Aorta (tissue), 5 donors: ENCODE measurements at regions not wholly inside any gene's neighbourhood (a gene's known extent, or its start where the extent isn't known, plus 50 kb on each side); places are given as distances from the start of the nearest gene placed in this dataset.

Experiments
- ATAC-seq: fragments of 200-7000 bp; cut with Tn5 transposase; one replicate; pipeline ENCODE4 v1.9.1; 2022; ENCODE audit warnings: moderate library complexity; ENCODE audit not compliant: low FRiP score
- DNase-seq, 2 donors: peaks; one replicate each; pipeline ENCODE4 v3.0.0-alpha.2; 2020
- H3K27ac ChIP-seq, 2 donors: one replicate each; pipeline ENCODE4 v1.5.1; 2013; ENCODE audit warnings: low read length in 2 of 2, mild to moderate bottlenecking in 2 of 2, moderate library complexity in 2 of 2, control low read depth in 1 of 2, inconsistent platforms in 1 of 2, low read depth in 1 of 2
- H3K27me3 ChIP-seq, 2 donors: one replicate each; pipeline ENCODE4 v1.6.1; 2013; ENCODE audit warnings: control low read depth in 1 of 2, low read length in 1 of 2, mild to moderate bottlenecking in 1 of 2, moderate library complexity in 1 of 2; ENCODE audit not compliant: insufficient read depth in 2 of 2, control insufficient read depth in 1 of 2
- H3K36me3 ChIP-seq, 2 donors: one replicate each; pipeline ENCODE4 v1.6.1; 2013; ENCODE audit warnings: control low read depth in 1 of 2, low read length in 1 of 2, mild to moderate bottlenecking in 1 of 2; ENCODE audit not compliant: insufficient read depth in 2 of 2, control insufficient read depth in 1 of 2
- H3K4me1 ChIP-seq, 2 donors: one replicate each; pipeline ENCODE4 v1.6.1; 2013; ENCODE audit warnings: low read length in 2 of 2, control low read depth in 1 of 2, mild to moderate bottlenecking in 1 of 2, moderate library complexity in 1 of 2; ENCODE audit not compliant: insufficient read depth in 2 of 2, control insufficient read depth in 1 of 2
- H3K4me3 ChIP-seq, 2 donors: one replicate each; pipeline ENCODE4 v1.5.1; 2013; ENCODE audit warnings: low read length in 2 of 2, control low read depth in 1 of 2, mild to moderate bottlenecking in 1 of 2
- H3K9me3 ChIP-seq: one replicate; pipeline ENCODE4 v1.6.1; 2013; ENCODE audit warnings: mild to moderate bottlenecking, low read length; ENCODE audit not compliant: control insufficient read depth
- WGBS, 2 donors: extraction: QIAGEN DNeasy Blood & Tissue Kit; methylation state at CpG; one replicate each; pipeline ENCODE4 v1.1.7; 2013; 5-methylcytosine and 5-hydroxymethylcytosine counted together
- intact Hi-C, 2 donors: fragments of 100-400 bp; cut with DNase I; formaldehyde crosslinking; loops; one replicate each; pipeline versions ENCODE4 v1.14.2 to v1.15.0; 2022
- donor health status: healthy with polysubstance abuse.
- donor health status: Bipolar disorder and iron deficiency.
- donor health status: DM: no; HTN: no; CAD: no.
- donor health status: DM: no; HTN: no; CAD: no.
- donor health status: DM: yes; HTN: yes; CAD: no.

DNA sequence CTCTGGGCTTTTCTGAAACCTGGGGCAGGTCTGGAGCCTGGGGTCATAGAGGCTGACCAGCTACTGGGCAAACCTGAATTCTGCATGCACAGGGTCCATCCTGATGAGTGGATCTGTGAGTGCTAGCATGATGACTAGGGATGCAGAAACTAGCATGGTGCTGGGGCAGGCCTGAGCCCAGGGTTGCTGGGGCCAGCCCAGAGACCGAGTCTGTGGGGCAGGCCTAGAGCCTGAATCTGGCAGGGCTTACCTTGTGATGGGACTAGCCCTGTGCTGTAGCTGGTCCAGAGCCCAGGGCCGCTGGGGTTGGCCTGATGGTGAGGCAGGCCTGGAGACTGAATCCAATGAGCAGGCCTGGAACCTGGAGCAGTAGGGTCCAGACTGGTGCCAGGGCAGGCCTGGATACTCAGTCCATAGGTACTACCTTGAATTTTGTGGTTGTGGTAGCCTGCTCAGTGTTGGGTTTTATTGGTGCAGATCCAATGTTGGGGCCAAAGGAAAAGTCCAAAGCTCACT is 313.5 kb downstream of the TLR4 start:
- intact Hi-C loops, result no loop called here
- ATAC-seq (peak; percentile 54), DNase-seq (no peak)
- Histone ChIP-seq H3K4me3 (no peak overlapping the region), H3K27ac (no peak overlapping the region), H3K4me1 (no peaks in the 10 kb centered on the region), H3K27me3 (no peaks in the 10 kb centered on the region), H3K36me3 (no peaks in the 10 kb centered on the region), H3K9me3 (no peaks in the 10 kb centered on the region)
- WGBS, 2 donors, result 65 to 73% methylated on average over 2 of the region's 2 CpGs

DNA sequence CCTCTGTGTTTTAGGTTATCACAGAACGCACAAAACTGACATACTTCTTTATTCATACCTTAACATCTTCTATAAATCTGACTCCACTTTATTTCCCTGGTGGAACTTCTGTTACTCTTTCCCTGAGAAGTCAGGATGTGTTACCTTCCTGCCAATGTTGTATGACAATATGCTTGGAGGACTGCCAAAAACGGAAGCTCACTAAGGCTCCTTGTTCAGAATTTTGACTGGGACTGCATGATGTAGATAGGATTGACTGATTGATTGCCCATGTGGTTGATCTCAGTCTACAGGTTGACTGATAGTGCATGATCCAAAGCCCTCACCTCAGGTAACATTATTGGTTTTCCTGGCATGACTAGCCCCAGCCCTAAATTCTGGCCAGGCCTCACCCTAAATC is 319.4 kb downstream of the TLR4 start:
- Histone ChIP-seq H3K4me3 (no peak overlapping the region), H3K27ac (no peak overlapping the region), H3K27me3 (no peaks in the 10 kb centered on the region), H3K36me3 (no peaks in the 10 kb centered on the region), H3K4me1 (no peaks in the 10 kb centered on the region), H3K9me3 (no peaks in the 10 kb centered on the region)
- no peak for ATAC-seq
- DNase-seq, result no peak
- 36 to 39% methylated on average over 2 of the region's 2 CpGs for WGBS, 2 donors
- intact Hi-C loops, result no loop called here

DNA sequence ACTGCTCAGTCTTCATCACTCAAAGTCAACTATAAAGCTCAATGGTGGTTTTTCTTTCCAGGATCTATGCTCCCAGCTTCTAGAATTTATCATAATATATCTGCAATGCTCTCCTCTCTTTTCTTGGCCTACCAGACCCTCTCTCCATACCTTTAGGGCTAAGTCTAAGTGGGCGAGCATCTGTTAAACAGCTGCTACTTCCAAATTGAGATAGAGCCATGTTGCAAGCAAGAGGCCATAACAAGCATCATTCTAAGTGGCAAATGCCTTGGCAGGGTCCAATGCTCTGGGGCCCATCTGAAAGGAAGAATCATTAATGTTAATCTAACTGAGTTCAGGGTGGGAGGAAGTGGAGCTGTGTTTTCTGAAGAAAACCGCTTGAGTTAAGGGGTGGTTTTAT is 324.0 kb downstream of the TLR4 start:
- no peak for ATAC-seq
- Histone ChIP-seq H3K27me3 (no peaks in the 10 kb centered on the region), H3K9me3 (no peaks in the 10 kb centered on the region), H3K27ac (no peak overlapping the region), H3K4me3 (no peak overlapping the region), H3K4me1 (no peaks in the 10 kb centered on the region), H3K36me3 (no peaks in the 10 kb centered on the region)
- WGBS, 2 donors, result 70% methylated on average over 2 of the region's 2 CpGs
- intact Hi-C loops, result no loop called here
- DNase-seq, result no peak

DNA sequence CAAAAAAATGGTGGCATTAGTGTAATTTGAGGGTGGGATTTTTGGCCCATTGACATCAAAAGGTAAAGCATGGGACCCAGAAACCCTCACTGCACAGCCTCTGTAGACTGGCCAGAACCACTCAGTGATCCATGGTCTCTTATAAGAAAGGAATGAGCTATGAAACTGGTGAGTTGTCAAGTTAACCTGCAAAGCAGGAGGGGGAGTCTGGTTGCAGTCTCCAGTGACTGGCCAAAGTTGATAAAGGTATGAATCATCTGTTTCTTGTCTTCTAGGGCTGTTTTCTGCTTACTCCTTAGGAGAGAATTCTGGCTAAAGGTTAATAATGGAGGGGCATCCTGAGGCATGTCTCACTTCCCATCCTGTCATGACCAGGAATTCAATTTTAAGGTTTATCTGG is 325.2 kb downstream of the TLR4 start:
- no peaks in the 10 kb centered on the region for H3K36me3 ChIP-seq
- H3K4me3 ChIP-seq, result no peak overlapping the region
- no peaks in the 10 kb centered on the region for H3K4me1 ChIP-seq
- no peaks in the 10 kb centered on the region for H3K27me3 ChIP-seq
- ATAC-seq (no peak), DNase-seq (no peak)
- no peak overlapping the region for H3K27ac ChIP-seq
- H3K9me3 ChIP-seq, result no peaks in the 10 kb centered on the region
- intact Hi-C loops, result no loop called here

DNA sequence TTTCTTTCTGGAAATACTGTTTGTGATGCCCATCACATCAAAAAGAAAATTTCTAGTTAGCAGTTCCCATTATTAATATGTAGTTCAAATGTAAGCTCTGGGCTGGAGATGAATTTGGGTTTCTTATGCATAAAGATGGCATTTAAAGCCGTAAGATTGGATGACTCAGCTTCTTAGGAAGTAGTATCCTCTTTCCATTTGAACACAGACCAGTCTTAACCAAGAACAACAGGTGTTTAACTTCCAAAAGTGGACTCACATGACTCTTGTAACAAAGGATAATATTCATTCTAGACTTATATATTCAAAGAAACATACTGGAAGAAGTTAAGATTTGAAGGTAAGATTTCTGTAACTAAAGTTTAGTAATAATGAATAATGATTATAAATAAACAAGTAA is 330.5 kb downstream of the TLR4 start:
- ATAC-seq (no peak), DNase-seq (no peak)
- Histone ChIP-seq H3K27me3 (no peaks in the 10 kb centered on the region), H3K9me3 (no peaks in the 10 kb centered on the region), H3K27ac (no peak overlapping the region), H3K4me3 (no peak overlapping the region), H3K4me1 (no peaks in the 10 kb centered on the region), H3K36me3 (no peaks in the 10 kb centered on the region)
- 48 to 51% methylated on average over 1 of the region's 1 CpG for WGBS, 2 donors
- intact Hi-C loops, result no loop called here

DNA sequence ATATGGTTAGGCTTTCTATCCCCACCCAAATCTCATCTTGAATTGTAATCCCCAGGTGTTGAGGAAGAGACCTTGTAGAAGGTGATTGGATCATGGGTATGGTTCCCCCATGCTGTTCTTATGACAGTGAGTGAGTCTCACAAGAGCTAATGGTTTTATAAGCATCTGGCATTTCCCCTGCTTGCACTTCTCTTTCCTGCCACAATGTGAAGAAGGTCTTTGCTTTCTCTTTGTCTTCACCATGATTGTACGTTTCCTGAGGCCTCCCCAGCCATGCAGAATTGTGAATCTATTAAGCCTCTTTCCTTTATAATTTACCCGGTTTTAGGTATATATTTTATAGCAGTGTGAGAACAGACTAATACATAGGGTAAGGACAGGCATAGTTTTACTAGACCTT is 334.5 kb downstream of the TLR4 start:
- no peaks in the 10 kb centered on the region for H3K27me3 ChIP-seq
- ATAC-seq (no peak), DNase-seq (no peak)
- no peak overlapping the region for H3K27ac ChIP-seq
- H3K36me3 ChIP-seq, result no peaks in the 10 kb centered on the region
- H3K4me1 ChIP-seq, result no peaks in the 10 kb centered on the region
- intact Hi-C loops, result no loop called here
- 40 to 46% methylated on average over 2 of the region's 2 CpGs for WGBS, 2 donors
- no peak overlapping the region for H3K4me3 ChIP-seq
- H3K9me3 ChIP-seq, result peaks cover 1% of the 10 kb centered on the region

DNA sequence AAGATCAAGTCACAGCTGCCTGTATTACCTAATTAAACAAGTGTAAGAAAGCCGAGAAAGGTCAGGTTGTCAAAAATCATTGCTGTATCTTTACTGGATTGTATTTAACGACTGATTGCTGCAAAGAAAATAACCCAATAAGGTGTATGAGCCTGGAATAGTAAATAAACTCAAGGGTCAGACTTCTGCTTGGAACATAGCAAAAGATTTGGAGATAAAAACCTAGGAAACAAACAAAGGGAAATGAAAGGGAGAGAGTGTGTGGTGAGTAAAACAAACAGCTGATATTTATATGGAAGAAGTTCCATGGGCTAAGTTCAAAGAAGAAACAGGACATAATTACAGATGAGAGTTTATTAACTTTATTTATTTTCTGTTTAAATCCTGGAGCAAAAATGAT is 354.0 kb downstream of the TLR4 start:
- no peak for DNase-seq
- ATAC-seq, result no peak
- H3K27me3 ChIP-seq, result no peaks in the 10 kb centered on the region
- intact Hi-C loops, result no loop called here
- no peaks in the 10 kb centered on the region for H3K9me3 ChIP-seq
- no peak overlapping the region for H3K4me3 ChIP-seq
- no peak overlapping the region for H3K27ac ChIP-seq
- no peaks in the 10 kb centered on the region for H3K36me3 ChIP-seq
- WGBS, 2 donors, result 49 to 58% methylated on average over 2 of the region's 2 CpGs
- no peaks in the 10 kb centered on the region for H3K4me1 ChIP-seq

DNA sequence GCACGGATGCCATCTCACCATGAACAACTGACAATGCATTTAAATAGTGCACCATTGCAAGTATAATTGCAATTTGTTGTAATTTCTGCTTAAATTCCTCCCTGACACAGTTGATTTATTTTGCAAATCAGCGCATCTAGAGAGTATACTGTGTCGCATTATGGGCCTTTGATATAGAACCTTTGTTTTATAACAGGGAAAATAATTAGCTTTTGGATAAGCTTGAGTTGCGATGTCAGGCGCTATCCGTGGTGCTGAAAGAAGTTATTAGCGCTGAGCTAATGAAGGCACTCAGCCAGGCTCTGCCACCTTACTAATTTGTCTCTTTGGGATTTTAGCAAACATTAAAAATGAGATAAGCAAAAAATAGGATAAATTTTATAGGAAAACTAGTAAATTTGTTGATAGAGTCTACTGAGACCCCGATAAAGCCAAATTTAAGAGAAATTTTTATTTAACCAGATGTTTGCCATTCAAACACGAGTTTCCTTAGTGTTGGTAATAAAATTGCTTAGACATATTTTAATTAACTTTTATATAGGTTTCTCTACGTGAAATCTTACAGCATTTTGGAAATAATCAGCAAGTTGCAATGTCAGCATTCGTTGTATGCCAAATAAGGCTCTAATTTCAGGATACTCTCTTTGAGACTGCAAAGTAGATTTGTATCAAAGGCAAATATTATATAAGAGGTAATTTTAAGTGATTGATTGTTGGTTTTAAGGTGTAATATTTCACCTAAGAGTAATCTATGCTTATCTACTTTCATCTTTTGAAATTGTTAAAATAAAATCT is 355.5 kb downstream of the TLR4 start:
- intact Hi-C loops, result no loop called here
- H3K4me1 ChIP-seq, result no peaks in the 10 kb centered on the region
- H3K9me3 ChIP-seq, result no peaks in the 10 kb centered on the region
- H3K36me3 ChIP-seq, result no peaks in the 10 kb centered on the region
- WGBS, 2 donors, result 19 to 20% methylated on average over 11 of the region's 11 CpGs
- H3K27ac ChIP-seq, result no peak overlapping the region
- no peaks in the 10 kb centered on the region for H3K27me3 ChIP-seq
- H3K4me3 ChIP-seq, result no peak overlapping the region
- no peak for DNase-seq
- ATAC-seq, result no peak

DNA sequence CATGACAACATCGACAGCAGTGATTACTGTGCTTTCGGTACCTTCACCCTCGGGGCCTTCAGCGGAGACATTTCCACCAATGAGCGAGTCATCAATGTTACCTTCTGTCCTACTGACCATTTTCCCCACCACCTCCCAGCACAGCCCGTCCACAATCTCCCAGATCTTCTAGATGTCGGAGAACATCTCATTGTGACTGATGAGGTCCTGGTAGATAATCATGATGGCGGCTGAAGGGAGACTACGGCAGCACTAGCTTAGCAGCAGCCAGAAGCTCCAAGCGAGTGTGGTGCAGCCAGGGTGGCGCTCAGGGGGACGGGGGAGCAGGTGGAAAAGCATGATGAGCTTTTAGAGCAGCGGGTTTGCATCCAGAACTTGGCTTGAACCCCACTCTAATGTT is 379.0 kb downstream of the TLR4 start:
- H3K4me3 ChIP-seq, result no peak overlapping the region
- no peak overlapping the region for H3K27ac ChIP-seq
- no peaks in the 10 kb centered on the region for H3K9me3 ChIP-seq
- intact Hi-C loops, result no loop called here
- no peak for DNase-seq
- H3K36me3 ChIP-seq, result no peaks in the 10 kb centered on the region
- H3K27me3 ChIP-seq, result no peaks in the 10 kb centered on the region
- H3K4me1 ChIP-seq, result no peaks in the 10 kb centered on the region
- no peak for ATAC-seq
- WGBS, 2 donors, result 83 to 90% methylated on average over 13 of the region's 13 CpGs
